PFSK-1 (cell line): ENCODE measurements at regions not wholly inside any gene's neighbourhood (a gene's known extent, or its start where the extent isn't known, plus 50 kb on each side); places are given as distances from the start of the nearest gene placed in this dataset.

Source experiments
- POLR2AphosphoS5 ChIP-seq: IDR thresholded peaks from 2 replicates; pipeline ENCODE4 v1.6.1; 2012; ENCODE audit warnings: low read depth, mild to moderate bottlenecking, control low read depth, low read length, moderate library complexity
- TAF1 ChIP-seq: IDR thresholded peaks from 2 replicates; pipeline ENCODE4 v1.6.1; 2012; ENCODE audit warnings: low read length, control low read depth, borderline replicate concordance; ENCODE audit not compliant: insufficient read depth

DNA sequence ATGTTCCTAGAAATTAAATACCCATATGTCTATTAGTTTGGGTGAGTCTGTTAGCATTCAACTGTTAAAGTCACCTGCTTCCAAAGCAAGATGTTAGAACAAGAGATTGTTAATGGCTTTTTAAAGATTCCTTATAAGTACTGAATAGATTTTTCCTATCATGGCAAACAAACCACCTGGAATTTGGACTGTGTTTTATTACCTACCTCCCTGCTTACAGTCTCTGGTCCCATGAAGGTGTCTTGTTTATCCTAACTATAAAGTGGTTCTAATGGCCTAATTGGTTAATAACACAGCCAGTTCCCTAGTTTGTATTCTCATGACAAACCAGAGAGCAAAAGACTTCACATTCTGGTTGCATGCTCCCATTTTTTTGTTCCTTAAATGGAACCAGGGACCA is 149.5 kb downstream of the PPP1R2C start:
- TF ChIP-seq POLR2AphosphoS5 = no peak
- TF ChIP-seq TAF1 = no peak
